HG03175 (cell line): ENCODE measurements at regions not wholly inside any gene's neighbourhood (a gene's known extent, or its start where the extent isn't known, plus 50 kb on each side); places are given as distances from the start of the nearest gene placed in this dataset.
"Not testable (repeated sequence)": the region's sequence is repeated elsewhere in the genome, so short reads cannot be mapped to it uniquely, and the experiment has no call there.

Experiments used
- ATAC-seq: cut with Tn5 transposase; IDR thresholded peaks from one replicate; pipeline ENCODE4 v1.9.1; 2021; ENCODE audit warnings: mild to moderate bottlenecking, moderate library complexity; ENCODE audit not compliant: unreplicated experiment

- no peak for ATAC-seq
These were observed 151.2 kb downstream of the MATN1 start for GRCh38 chr1:30572192-30572591.

GRCh38 chr1:30571380-30571779 lies 152.0 kb downstream of the MATN1 start:
- ATAC-seq, result no peak

GRCh38 chr1:30569384-30569783 lies 154.0 kb downstream of the MATN1 start:
- ATAC-seq, result no peak

- no peak for ATAC-seq
These were observed 160.8 kb downstream of the MATN1 start for GRCh38 chr1:30562559-30562958.

GRCh38 chr1:30551603-30552002 lies 171.8 kb downstream of the MATN1 start:
- no peak for ATAC-seq

- ATAC-seq, result no peak
These were observed 172.8 kb downstream of the MATN1 start for GRCh38 chr1:30550365-30551220.

GRCh38 chr1:30549872-30550271 lies 173.5 kb downstream of the MATN1 start:
- ATAC-seq, result not testable (repeated sequence)

GRCh38 chr1:30548294-30548693 lies 175.1 kb downstream of the MATN1 start:
- ATAC-seq, result no peak

- ATAC-seq, result not testable (repeated sequence)
These were observed 176.1 kb downstream of the MATN1 start for GRCh38 chr1:30547326-30547725.

- no peak for ATAC-seq
These were observed 178.0 kb downstream of the MATN1 start for GRCh38 chr1:30545365-30545764.

GRCh38 chr1:30541721-30542485 lies 181.5 kb downstream of the MATN1 start:
- ATAC-seq, result no peak

- ATAC-seq, result no peak
These were observed 182.7 kb downstream of the MATN1 start for GRCh38 chr1:30540611-30541192.

GRCh38 chr1:30539884-30540283 lies 183.5 kb downstream of the MATN1 start:
- ATAC-seq, result no peak

- ATAC-seq, result no peak
These were observed 184.2 kb downstream of the MATN1 start for GRCh38 chr1:30538993-30539867.

GRCh38 chr1:30538226-30538992 lies 185.0 kb downstream of the MATN1 start:
- ATAC-seq, result no peak

- ATAC-seq, result no peak
These were observed 186.1 kb downstream of the MATN1 start for GRCh38 chr1:30537279-30537678.

GRCh38 chr1:30536530-30536929 lies 186.9 kb downstream of the MATN1 start:
- no peak for ATAC-seq

- no peak for ATAC-seq
These were observed 187.6 kb downstream of the MATN1 start for GRCh38 chr1:30535595-30536325.

- ATAC-seq, result no peak
These were observed 188.8 kb downstream of the MATN1 start for GRCh38 chr1:30534551-30534940.
